Superior temporal gyrus (tissue), 1 donor: ENCODE measurements at regions not wholly inside any gene's neighbourhood (a gene's known extent, or its start where the extent isn't known, plus 50 kb on each side); places are given as distances from the start of the nearest gene placed in this dataset.
"Not testable (repeated sequence)": the region's sequence is repeated elsewhere in the genome, so short reads cannot be mapped to it uniquely, and the experiment has no call there.

Experiments used
- DNase-seq: peaks from one replicate; pipeline ENCODE4 v3.0.0-alpha.2; 2016; ENCODE audit errors: extremely low spot score

DNA sequence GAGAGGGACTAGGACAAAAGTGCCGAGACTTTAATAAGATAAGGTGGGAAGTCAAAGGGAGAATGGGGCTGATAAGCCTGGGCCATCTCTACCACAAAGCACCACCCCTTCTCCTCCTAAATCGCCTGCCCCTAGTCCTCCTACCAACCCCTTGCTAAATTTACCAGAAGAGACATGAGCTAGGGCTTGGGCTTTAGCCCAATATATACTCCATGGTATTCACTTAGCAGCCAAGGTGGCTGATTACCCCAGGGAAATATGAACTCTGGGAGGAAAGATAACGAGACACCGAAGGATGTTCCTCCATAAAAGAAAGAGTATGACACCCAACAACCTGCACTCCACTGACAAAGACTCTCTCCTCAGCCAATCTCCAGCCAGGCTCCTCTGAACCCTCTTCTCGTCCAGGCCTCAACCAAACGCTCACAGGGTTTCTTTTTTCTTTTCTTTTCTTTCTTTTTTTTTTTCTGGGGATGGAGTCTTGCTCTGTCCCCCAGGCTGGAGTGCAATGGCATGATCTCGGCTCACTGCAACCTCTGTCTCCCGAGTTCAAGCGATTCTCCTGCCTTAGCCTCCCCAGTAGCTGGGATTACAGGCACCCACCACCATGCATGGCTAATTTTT, 610.2 kb downstream of the UQCRFS1 start:
- no peak for DNase-seq

DNA sequence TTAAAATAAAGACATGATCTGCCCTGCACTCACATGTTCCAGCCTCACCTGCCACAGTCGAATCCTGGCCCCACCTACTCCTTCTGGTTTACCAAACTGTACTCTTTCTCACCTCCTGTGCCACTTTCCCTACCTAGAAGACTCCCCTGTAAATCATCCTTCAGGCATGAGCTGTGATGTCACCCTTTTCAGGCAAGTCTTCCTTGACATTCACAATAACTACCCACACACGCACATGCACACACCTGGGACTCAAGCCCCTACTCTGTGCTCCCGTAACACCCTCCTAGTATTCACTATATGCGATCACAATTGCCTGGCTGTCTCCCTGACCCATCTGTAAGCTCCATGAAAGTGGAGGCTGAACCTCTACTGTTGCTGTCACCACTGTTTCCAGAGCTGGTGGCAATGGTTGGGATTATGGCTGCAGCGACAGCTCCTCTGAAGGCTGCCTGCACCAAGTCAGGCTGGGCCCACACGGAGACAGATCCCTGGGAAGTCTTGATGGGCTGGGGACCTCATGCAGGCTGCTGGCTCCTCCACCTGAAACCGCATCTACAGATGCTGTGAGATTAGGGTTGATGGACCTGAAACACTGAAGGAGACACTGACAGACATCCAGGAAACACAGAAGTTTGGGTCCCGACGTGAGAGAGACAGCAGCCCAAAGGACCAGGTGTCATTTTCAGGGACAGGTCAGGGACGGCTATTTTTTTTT, 611.1 kb downstream of the UQCRFS1 start:
- no peak for DNase-seq

DNA sequence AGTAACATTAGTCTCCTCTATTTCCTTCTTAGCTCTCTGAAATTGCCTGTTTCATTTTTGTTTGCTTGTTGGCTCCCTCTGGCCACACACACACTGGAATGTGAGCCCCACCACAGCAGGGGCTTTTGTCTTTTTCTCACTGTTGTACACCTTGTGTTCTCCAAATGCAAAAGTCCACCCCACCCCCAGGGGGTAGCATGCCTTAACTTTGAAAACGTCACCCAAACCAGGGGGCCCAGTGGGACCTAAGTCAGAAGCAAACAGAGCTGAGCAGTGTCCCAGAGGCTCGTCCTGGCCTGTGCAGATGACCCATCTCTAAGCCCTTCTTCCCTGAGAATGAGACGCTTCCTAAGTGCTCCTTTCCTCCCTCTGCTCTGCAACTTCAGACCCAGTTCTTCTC, 614.1 kb downstream of the UQCRFS1 start:
- no peak for DNase-seq

DNA sequence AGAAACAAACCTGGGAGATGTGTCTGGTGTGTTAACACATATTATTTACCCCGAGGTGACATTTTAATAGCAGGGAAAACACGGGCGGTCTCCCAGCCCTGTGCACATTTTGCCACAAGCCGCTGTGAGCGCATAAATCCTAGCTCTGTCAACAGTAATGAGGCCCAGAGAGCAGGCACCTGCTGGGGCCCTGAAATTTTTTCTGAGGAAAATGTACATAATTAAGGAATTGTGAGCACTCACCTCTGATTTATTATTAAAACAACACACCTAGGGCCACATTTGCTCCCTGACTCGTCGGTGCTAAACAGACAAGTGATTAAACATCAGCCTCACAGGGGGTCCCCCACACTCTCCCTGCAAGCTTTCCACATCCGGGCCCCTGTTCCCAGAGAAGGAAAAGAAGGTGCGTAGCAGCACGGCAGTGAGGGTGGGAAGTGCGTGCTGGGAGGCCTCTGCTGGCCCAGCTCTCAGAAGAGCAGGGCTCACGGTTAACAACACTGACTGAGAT, 616.3 kb downstream of the UQCRFS1 start:
- DNase-seq: no peak

DNA sequence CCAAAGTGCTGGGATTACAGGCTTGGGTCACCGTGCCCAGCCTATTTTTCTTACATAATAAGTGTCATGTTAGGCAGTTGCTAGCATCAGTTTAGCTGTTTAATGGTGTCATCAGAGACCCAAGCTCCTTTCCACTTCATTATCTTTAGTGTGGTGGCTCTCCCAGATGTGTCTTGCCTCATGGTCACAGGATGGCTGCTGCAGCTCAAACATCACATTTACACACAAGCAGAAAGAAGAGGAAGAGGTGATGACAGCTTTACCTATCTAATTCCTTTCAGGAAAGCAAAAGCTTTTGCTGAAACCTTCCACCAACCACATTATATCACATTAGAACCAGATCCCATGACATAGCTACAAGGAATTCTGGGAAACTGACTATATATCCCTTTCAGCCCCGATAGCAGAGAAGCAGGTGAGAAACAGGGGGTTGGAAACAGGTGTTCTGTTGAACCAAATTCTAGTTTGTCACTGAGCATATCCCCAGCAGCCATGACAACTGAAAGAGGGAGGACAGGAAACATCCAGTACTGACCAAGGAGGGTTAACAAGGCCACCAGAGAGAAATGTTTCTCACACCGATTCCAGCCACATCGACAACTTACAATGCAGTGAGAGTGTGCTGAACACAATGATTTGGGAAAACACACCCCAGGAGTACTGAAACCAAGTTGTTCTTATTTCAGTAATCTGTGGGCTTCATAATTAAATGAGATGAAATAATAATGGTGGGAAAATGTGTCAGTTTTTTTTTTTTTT, 617.0 kb downstream of the UQCRFS1 start:
- DNase-seq: no peak

DNA sequence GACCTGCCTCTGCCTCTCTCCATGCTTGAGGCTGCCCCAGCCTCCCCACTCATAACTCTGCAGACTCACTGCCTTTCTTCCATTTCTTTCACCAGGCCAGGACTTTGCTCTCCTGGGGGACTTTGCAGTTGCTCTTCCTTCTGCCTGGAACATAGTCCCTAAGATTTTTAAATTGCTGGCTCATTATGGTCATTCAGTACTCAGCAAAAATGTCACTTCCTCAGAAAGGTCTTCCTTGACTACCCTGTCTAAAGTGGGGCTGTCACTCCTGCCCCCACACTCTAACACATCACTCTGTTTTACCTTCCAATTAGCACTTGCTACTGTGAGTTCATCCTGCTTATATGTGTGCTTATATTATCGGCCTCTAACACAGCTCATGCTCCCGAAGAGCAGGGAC, 618.2 kb downstream of the UQCRFS1 start:
- DNase-seq: no peak

DNA sequence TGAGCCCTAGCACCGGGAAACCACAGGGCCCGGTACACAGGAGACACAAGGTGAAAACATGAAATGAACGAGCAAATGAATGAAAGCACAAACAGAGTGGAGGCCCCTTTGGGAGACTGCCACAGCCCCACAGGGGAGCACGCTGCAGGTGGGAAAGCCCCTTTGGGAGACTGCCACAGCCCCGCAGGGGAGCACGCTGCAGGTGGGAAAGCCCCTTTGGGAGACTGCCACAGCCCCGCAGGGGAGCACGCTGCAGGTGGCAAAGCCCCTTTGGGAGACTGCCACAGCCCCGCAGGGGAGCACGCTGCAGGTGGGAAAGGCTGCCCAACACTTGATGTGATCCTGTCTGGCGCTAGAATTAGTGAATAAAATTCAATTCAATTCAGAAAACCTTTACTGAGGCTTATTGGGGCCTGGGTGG, 623.0 kb downstream of the UQCRFS1 start:
- DNase-seq: not testable (repeated sequence)

DNA sequence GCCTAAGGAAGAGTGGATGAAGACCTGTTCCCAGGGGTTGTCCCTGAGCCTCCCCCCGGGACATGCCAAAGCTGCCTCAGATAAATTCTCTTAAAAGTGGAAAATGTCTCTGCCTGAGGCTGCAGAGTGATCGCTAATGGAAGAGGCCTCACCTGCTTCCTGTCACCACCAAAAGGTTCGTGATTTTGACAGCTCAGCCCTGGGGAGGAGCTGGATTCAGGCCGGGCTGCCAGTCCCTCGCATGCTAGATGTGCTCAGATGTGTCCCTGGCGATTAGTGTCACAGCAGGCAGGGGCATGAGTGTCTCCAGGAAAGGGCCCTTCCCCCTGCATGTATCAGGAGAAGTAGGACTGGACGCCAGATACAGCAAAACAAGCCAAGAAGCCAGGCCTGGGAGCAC, 626.5 kb downstream of the UQCRFS1 start:
- DNase-seq: no peak

DNA sequence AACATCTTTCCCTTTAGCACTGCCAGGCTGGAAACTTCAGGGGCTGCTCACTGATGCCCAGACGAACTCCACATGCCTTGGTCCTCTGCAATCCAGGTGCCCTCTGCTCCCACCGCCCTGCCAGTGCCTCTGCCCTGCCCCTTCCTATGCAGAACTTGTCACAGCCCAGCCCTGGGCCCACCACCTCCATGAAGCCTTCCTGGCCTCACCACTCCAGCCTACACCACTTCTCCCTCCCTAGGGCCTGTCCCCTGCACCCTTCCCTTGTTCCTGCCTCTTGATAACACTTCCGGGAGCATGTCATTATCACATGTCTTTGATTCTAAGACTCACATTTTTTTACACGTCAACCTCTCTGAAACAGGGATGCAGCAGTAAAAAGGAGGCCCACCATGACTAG, 627.2 kb downstream of the UQCRFS1 start:
- no peak for DNase-seq

DNA sequence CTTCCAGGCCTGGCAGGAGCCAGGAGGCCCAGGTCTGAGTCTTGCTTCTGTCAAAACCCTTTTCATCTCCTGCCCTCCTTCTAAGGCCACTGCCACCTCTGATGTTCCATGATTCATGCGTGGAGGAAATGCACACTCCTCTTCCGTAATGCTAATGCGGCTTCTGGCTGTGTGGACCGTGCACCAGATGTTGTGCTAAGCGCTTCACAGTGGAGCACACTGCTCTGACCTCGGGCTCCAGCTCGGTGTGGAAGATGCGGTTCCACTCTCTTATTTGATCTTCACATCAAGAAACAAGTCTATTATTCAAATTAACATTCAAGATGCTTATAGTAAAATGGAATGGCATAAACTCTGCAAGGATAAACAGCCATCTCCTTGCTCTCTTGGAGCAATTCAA, 629.2 kb downstream of the UQCRFS1 start:
- no peak for DNase-seq

DNA sequence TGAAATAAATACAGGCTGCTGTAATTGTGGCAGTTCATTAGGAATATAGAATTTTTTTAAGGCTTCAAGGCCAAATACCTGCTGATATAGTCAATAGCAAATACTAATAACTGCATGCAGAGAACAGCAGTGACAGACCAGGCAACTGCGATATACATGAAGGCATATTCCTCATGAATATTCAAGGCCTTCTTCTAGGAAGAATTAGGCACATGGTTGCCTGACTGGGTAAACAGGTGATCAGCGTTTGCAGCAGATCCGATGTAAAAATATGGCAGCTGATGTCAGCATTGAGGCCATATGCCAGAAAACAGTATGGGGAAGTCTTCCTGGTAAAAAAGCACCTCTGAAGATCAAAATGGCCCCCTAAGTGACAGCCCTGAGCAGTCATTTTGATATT, 629.7 kb downstream of the UQCRFS1 start:
- no peak for DNase-seq

DNA sequence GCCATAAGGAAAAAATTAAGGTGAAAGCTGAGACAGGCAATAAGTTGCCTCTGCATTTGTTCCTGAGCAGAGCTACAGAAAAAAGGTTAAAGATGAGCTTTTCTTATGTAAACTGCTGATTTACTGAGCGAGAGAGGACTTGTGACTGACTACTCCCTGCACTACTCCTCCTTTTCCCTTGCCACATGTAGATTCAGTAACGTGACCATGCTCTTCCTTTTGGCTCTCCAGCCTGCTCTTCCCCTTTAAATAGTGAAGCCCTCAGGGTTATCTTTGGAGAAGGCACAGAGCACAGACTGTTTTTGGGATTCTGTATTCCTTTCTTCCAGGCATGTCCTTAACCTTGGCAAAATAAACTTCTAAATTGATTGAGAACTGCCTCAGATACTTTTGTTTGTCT, 630.2 kb downstream of the UQCRFS1 start:
- no peak for DNase-seq

DNA sequence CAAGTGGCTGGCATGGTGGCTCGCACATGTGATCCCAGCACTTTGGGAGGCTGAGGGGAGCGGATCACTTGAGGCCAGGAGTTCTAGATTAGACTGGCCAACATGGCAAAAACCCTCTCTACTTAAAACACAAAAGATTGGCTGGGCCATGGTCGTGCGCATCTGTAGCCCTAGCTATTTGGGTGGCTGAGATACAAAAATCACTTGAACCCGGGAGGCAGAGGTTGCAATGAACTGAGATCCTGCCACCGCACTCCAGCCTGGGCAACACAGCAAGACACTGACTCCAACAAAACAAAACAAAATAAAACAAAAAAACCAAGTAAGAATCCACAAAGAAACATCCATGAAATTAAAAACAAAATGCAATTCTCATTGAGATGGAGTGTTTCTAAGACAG, 630.6 kb downstream of the UQCRFS1 start:
- no peak for DNase-seq

DNA sequence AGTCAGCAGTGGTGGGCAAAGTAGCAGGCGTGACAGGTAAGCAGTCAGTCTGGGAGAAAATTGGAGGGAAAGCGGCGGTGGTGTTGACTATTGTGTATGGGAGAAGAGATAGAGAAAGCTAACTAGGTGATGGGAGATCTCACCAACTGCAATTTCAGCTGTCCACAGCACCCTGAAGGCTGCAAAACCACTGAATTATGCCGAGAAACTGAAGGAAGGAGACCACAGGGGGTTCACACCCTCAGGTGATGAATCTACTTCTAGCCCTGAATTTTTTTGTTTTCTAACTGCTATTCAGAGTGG, 631.5 kb downstream of the UQCRFS1 start:
- DNase-seq: no peak

DNA sequence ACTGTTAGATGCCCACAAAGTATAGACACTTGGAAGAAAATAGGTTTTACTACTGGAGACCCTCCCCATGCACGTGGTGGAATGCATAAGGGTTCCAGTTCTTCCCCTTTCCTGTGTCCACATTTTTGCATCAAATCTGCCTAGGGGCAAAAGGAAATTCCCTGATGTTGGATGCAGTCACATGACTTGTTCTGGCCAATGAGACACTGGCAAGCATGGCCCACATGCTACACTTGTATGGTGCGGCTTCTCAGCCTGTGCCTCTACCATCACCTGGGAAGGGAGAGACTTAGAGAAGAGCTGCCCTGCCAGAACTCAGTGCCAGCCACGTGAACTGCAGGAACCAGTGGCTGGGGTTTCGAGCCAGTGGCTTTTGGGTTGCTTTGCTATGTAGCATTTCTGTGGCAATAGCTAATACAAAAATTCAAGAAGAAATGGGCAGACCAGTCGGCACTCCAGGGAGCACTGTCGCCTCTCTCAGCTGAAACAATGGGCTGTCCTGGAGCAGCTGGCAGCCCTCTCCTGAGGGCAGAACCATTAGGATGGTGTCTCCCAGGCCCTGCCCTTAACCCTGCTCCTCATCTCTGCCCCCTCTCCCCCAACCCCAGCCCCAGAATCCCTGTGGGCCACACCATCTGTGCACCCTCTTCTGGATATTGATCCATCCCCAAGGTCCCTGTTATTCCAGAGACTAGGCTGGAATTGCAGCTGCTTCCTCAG, 634.0 kb downstream of the UQCRFS1 start:
- no peak for DNase-seq

DNA sequence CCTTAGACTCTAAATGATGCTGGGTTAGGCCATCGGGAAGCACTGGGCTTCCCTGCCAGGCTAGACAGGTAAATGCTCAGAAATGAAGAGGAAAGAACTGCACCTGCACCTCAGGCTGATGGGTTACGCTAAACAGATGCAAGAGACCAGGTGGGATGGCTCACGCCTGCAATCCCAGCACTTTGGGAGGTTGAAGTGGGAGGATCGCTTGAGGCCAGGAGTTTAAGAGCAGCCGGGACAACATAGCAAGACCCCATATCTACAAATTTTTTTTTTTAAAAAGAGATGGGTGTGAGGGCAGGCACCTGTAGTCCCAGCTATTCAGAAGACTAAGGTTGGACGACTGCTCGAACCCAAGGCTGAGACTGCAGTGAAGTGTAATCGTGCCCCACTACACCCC, 634.7 kb downstream of the UQCRFS1 start:
- DNase-seq: no peak

DNA sequence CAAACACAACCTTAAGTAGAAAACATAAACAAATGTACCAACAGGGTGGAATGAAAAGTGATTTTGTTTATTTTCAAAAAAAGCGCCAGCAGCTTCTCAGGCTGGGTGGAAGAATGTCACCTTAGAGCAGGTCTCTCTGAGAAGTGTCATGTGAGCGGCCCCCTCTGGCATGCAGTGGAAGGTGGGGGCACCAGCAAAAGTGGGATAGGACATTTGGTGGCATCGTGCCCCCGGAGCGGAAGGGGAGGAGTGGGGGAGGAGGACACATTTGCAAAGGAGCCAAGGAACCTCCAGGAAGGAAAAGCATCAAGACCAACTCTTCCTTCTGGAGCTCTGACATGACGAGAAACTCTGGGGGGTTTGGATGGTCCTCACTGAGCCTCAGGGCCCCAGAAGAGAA, 635.3 kb downstream of the UQCRFS1 start:
- DNase-seq: no peak

DNA sequence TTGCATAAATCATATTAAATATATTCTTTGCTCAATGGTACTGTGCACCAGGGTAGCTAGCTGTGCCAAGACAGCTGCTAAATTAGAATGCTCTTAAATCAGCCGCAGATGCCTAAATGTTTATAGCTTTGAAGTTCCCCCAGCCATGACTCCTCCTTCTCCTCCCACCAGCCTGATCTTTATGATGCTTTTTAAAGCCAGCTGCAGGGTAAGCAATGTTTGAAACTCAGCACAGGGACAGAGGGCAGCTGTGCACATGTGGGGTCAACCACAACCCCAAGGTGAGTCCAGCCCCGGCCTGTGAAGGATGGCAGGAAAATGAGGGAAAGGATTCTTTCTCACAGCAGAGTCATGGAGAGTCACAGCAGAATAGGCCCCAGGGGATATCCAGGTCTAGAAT, 635.7 kb downstream of the UQCRFS1 start:
- DNase-seq: no peak

DNA sequence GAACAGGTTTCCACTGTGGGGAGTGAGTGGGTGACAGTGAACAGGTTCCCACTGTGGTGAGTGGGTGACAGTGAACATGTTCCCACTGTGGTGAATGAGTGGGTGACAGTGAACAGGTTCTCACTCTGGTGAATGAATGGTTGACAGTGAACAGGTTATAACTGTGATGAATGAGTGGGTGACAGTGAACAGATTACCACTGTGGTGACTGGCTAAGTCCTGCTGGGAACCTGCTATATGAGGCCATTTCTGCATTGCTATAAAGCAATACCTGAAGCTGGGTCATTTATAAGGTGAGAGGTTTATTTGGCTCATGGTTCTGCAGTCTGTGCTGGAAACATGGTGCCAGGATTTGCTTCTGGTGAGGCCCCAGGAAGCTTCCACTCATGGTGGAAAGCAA, 637.1 kb downstream of the UQCRFS1 start:
- no peak for DNase-seq

DNA sequence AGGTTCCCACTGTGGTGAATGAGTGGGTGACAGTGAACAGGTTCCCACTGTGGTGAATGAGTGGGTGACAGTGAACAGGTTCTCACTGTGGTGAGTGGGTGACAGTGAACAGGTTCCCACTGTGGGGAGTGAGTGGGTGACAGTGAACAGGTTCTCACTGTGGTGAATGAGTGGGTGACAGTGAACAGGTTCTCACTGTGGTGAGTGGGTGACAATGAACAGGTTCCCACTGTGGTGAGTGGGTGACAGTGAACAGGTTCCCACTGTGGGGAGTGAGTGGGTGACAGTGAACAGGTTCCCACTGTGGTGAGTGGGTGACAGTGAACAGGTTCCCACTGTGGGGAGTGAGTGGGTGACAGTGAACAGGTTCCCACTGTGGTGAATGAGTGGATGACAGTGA, 637.6 kb downstream of the UQCRFS1 start:
- DNase-seq: not testable (repeated sequence)

DNA sequence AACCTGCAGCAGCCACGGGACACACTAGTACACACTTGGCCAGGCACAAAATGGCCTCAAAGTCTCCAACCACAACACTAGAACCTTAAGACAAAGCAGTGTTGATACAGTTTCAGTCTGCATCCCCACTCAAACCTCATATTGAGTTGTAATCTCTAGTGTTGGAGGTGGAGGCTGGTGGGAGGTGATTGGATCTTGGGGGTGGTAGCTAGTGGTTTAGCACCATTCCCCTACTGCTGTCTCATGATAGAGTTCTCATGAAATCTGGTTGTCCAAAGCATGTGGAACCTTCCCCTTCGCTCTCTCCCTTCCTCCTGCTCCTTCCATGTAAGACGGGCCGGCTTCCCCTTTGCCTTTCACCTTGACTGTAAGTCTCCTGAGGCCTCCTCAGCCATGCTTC, 638.7 kb downstream of the UQCRFS1 start:
- DNase-seq: no peak
